WTC11 (cell line): ENCODE measurements at regions not wholly inside any gene's neighbourhood (a gene's known extent, or its start where the extent isn't known, plus 50 kb on each side); places are given as distances from the start of the nearest gene placed in this dataset.
A peak's percentile ranks its signal among the peaks of the same experiment; 100 is the strongest.

Experiments
- CREB1 ChIP-seq: sonication (generic); formaldehyde crosslinking; IDR thresholded peaks from 2 replicates; pipeline ENCODE4 v1.8.0; 2023; ENCODE audit warnings: mild to moderate bottlenecking, missing genetic modification reagents
- CREM ChIP-seq: sonication (generic); formaldehyde crosslinking; IDR thresholded peaks from 2 replicates; pipeline ENCODE4 v1.8.1; 2022; ENCODE audit warnings: mild to moderate bottlenecking, missing genetic modification reagents, moderate library complexity
- ESRRA ChIP-seq: sonication (generic); formaldehyde crosslinking; IDR thresholded peaks from 2 replicates; pipeline ENCODE4 v1.8.1; 2022; ENCODE audit warnings: mild to moderate bottlenecking, missing genetic modification reagents, borderline replicate concordance
- ETV6 ChIP-seq: sonication (generic); formaldehyde crosslinking; IDR thresholded peaks from 2 replicates; pipeline ENCODE4 v1.8.1; 2022; ENCODE audit warnings: mild to moderate bottlenecking, missing genetic modification reagents
- FOXK1 ChIP-seq: sonication (generic); formaldehyde crosslinking; IDR thresholded peaks from 2 replicates; pipeline ENCODE4 v1.8.0; 2022; ENCODE audit warnings: mild to moderate bottlenecking, moderate library complexity, missing genetic modification reagents
- FOXP1 ChIP-seq: sonication (generic); formaldehyde crosslinking; IDR thresholded peaks from 2 replicates; pipeline ENCODE4 v1.8.0; 2022; ENCODE audit warnings: missing genetic modification reagents, mild to moderate bottlenecking, moderate library complexity, borderline replicate concordance
- MLX ChIP-seq: sonication (generic); formaldehyde crosslinking; IDR thresholded peaks from 2 replicates; pipeline ENCODE4 v1.8.1; 2023; ENCODE audit warnings: mild to moderate bottlenecking, missing genetic modification reagents, moderate library complexity
- MYBL2 ChIP-seq: sonication (generic); formaldehyde crosslinking; IDR thresholded peaks from 2 replicates; pipeline ENCODE4 v1.8.1; 2023; ENCODE audit warnings: mild to moderate bottlenecking, moderate library complexity, missing genetic modification reagents
- SMAD3 ChIP-seq: sonication (generic); formaldehyde crosslinking; IDR thresholded peaks from 2 replicates; pipeline ENCODE4 v1.8.0; 2022; ENCODE audit warnings: missing genetic modification reagents, mild to moderate bottlenecking, borderline replicate concordance
- ZBTB43 ChIP-seq: sonication (generic); formaldehyde crosslinking; IDR thresholded peaks from 2 replicates; pipeline ENCODE4 v1.8.1; 2023; ENCODE audit warnings: mild to moderate bottlenecking, missing genetic modification reagents
- ZNF281 ChIP-seq: sonication (generic); formaldehyde crosslinking; IDR thresholded peaks from 2 replicates; pipeline ENCODE4 v1.8.0; 2023; ENCODE audit warnings: mild to moderate bottlenecking, missing genetic modification reagents
- ZNF423 ChIP-seq: fragments of 250-450 bp; sonication (Bioruptor Pico); IDR thresholded peaks from 2 replicates; pipeline ENCODE4 v2.1.2; 2022; ENCODE audit warnings: mild to moderate bottlenecking, moderate library complexity
- ZNF671 ChIP-seq: fragments of 250-450 bp; sonication (Bioruptor Pico); IDR thresholded peaks from 2 replicates; pipeline ENCODE4 v1.8.0; 2021; ENCODE audit warnings: mild to moderate bottlenecking
- TF ChIP-seq, protein P1 (sequence below): fragments of 250-450 bp; sonication (Bioruptor Pico); IDR thresholded peaks from 2 replicates; pipeline ENCODE4 v1.9.0; 2021; ENCODE audit warnings: mild to moderate bottlenecking, borderline replicate concordance
- TF ChIP-seq, protein P2 (sequence below): sonication (generic); formaldehyde crosslinking; IDR thresholded peaks from 2 replicates; pipeline ENCODE4 v1.8.0; 2022; ENCODE audit warnings: mild to moderate bottlenecking, missing genetic modification reagents
- TF ChIP-seq, protein P3 (sequence below): sonication (generic); formaldehyde crosslinking; IDR thresholded peaks from 2 replicates; pipeline ENCODE4 v1.8.0; 2022; ENCODE audit warnings: missing genetic modification reagents
- TF ChIP-seq, protein P4 (sequence below): sonication (generic); formaldehyde crosslinking; IDR thresholded peaks from 2 replicates; pipeline ENCODE4 v1.8.0; 2022; ENCODE audit warnings: mild to moderate bottlenecking, missing genetic modification reagents
- TF ChIP-seq, protein P5 (sequence below): sonication (generic); formaldehyde crosslinking; IDR thresholded peaks from 2 replicates; pipeline ENCODE4 v1.8.0; 2022; ENCODE audit warnings: mild to moderate bottlenecking, missing genetic modification reagents
- TF ChIP-seq, protein P6 (sequence below): sonication (generic); formaldehyde crosslinking; IDR thresholded peaks from 2 replicates; pipeline ENCODE4 v1.8.0; 2022; ENCODE audit warnings: mild to moderate bottlenecking, missing genetic modification reagents

GRCh38 chr6:6724539-6725467, 136.3 kb downstream of the LY86 start (continued):
- peak; percentile 10; the same call in 1 of the 2 replicates for TF ChIP-seq ETV6 (CRISPR knock-in tag)
- TF ChIP-seq, protein P1, sequence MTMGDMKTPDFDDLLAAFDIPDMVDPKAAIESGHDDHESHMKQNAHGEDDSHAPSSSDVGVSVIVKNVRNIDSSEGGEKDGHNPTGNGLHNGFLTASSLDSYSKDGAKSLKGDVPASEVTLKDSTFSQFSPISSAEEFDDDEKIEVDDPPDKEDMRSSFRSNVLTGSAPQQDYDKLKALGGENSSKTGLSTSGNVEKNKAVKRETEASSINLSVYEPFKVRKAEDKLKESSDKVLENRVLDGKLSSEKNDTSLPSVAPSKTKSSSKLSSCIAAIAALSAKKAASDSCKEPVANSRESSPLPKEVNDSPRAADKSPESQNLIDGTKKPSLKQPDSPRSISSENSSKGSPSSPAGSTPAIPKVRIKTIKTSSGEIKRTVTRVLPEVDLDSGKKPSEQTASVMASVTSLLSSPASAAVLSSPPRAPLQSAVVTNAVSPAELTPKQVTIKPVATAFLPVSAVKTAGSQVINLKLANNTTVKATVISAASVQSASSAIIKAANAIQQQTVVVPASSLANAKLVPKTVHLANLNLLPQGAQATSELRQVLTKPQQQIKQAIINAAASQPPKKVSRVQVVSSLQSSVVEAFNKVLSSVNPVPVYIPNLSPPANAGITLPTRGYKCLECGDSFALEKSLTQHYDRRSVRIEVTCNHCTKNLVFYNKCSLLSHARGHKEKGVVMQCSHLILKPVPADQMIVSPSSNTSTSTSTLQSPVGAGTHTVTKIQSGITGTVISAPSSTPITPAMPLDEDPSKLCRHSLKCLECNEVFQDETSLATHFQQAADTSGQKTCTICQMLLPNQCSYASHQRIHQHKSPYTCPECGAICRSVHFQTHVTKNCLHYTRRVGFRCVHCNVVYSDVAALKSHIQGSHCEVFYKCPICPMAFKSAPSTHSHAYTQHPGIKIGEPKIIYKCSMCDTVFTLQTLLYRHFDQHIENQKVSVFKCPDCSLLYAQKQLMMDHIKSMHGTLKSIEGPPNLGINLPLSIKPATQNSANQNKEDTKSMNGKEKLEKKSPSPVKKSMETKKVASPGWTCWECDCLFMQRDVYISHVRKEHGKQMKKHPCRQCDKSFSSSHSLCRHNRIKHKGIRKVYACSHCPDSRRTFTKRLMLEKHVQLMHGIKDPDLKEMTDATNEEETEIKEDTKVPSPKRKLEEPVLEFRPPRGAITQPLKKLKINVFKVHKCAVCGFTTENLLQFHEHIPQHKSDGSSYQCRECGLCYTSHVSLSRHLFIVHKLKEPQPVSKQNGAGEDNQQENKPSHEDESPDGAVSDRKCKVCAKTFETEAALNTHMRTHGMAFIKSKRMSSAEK (CRISPR knock-in tag), result 0 out of 2 replicates have a peak, but pooled peaks have one; percentile 5
- TF ChIP-seq FOXP1, result peak; percentile 55
- TF ChIP-seq ESRRA (CRISPR knock-in tag), result 0 out of 2 replicates have a peak, but pooled peaks have one; percentile 25
- TF ChIP-seq CREM (CRISPR knock-in tag), result 0 out of 2 replicates have a peak, but pooled peaks have one; percentile 20
- TF ChIP-seq ZNF281 (CRISPR knock-in tag), result peak; percentile 96
- TF ChIP-seq, protein P2, sequence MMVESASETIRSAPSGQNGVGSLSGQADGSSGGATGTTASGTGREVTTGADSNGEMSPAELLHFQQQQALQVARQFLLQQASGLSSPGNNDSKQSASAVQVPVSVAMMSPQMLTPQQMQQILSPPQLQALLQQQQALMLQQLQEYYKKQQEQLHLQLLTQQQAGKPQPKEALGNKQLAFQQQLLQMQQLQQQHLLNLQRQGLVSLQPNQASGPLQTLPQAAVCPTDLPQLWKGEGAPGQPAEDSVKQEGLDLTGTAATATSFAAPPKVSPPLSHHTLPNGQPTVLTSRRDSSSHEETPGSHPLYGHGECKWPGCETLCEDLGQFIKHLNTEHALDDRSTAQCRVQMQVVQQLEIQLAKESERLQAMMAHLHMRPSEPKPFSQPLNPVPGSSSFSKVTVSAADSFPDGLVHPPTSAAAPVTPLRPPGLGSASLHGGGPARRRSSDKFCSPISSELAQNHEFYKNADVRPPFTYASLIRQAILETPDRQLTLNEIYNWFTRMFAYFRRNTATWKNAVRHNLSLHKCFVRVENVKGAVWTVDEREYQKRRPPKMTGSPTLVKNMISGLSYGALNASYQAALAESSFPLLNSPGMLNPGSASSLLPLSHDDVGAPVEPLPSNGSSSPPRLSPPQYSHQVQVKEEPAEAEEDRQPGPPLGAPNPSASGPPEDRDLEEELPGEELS, result 0 out of 2 replicates have a peak, but pooled peaks have one; percentile 19
- TF ChIP-seq, protein P3, sequence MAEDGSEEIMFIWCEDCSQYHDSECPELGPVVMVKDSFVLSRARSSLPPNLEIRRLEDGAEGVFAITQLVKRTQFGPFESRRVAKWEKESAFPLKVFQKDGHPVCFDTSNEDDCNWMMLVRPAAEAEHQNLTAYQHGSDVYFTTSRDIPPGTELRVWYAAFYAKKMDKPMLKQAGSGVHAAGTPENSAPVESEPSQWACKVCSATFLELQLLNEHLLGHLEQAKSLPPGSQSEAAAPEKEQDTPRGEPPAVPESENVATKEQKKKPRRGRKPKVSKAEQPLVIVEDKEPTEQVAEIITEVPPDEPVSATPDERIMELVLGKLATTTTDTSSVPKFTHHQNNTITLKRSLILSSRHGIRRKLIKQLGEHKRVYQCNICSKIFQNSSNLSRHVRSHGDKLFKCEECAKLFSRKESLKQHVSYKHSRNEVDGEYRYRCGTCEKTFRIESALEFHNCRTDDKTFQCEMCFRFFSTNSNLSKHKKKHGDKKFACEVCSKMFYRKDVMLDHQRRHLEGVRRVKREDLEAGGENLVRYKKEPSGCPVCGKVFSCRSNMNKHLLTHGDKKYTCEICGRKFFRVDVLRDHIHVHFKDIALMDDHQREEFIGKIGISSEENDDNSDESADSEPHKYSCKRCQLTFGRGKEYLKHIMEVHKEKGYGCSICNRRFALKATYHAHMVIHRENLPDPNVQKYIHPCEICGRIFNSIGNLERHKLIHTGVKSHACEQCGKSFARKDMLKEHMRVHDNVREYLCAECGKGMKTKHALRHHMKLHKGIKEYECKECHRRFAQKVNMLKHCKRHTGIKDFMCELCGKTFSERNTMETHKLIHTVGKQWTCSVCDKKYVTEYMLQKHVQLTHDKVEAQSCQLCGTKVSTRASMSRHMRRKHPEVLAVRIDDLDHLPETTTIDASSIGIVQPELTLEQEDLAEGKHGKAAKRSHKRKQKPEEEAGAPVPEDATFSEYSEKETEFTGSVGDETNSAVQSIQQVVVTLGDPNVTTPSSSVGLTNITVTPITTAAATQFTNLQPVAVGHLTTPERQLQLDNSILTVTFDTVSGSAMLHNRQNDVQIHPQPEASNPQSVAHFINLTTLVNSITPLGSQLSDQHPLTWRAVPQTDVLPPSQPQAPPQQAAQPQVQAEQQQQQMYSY (CRISPR knock-in tag), result no peak
- no peak for TF ChIP-seq SMAD3 (CRISPR knock-in tag)
- TF ChIP-seq ZNF671 (CRISPR knock-in tag), result no peak
- peak; percentile 46; the same call in 1 of the 2 replicates for TF ChIP-seq FOXK1 (CRISPR knock-in tag)
- no peak for TF ChIP-seq ZBTB43
- TF ChIP-seq, protein P4, sequence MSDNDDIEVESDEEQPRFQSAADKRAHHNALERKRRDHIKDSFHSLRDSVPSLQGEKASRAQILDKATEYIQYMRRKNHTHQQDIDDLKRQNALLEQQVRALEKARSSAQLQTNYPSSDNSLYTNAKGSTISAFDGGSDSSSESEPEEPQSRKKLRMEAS (CRISPR knock-in tag), result peak; percentile 4
- no peak for TF ChIP-seq MLX (CRISPR knock-in tag)
- TF ChIP-seq, protein P5, sequence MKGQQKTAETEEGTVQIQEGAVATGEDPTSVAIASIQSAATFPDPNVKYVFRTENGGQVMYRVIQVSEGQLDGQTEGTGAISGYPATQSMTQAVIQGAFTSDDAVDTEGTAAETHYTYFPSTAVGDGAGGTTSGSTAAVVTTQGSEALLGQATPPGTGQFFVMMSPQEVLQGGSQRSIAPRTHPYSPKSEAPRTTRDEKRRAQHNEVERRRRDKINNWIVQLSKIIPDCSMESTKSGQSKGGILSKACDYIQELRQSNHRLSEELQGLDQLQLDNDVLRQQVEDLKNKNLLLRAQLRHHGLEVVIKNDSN (CRISPR knock-in tag), result 0 out of 2 replicates have a peak, but pooled peaks have one; percentile 22
- peak; percentile 23; the same call in 1 of the 2 replicates for TF ChIP-seq MYBL2 (CRISPR knock-in tag)
- TF ChIP-seq, protein P6, sequence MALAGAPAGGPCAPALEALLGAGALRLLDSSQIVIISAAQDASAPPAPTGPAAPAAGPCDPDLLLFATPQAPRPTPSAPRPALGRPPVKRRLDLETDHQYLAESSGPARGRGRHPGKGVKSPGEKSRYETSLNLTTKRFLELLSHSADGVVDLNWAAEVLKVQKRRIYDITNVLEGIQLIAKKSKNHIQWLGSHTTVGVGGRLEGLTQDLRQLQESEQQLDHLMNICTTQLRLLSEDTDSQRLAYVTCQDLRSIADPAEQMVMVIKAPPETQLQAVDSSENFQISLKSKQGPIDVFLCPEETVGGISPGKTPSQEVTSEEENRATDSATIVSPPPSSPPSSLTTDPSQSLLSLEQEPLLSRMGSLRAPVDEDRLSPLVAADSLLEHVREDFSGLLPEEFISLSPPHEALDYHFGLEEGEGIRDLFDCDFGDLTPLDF, result 0 out of 2 replicates have a peak, but pooled peaks have one; percentile 54
- peak; percentile 96 for TF ChIP-seq ZNF423
- 0 out of 2 replicates have a peak, but pooled peaks have one; percentile 70 for TF ChIP-seq CREB1
